NCI-H1436 (cell line): ENCODE measurements at regions not wholly inside any gene's neighbourhood (a gene's known extent, or its start where the extent isn't known, plus 50 kb on each side); places are given as distances from the start of the nearest gene placed in this dataset.

Experiments
- DNase-seq: peaks from one replicate; lab custom pipeline; 2025; lab: John Stamatoyannopoulos, UW

DNA sequence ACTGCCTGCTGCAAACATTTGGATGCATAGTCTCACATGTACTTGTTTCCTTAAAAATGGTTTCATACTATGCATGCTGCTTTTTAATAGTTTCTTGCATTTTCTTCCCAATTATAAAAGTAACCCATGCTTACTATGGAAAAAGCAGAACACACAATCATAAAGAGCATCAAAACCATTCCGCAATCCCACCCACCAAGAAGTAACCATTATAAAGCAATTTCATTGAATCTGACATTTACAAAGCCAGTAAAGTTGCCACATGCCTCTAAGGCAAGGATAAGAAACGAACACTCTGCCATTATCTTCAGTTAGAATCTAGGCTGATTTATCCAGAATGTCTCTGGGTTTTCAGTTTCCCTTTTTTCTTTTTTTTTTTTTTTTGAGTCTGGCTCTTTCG is 92.7 kb upstream of the OSMR start:
- DNase-seq = no peak

DNA sequence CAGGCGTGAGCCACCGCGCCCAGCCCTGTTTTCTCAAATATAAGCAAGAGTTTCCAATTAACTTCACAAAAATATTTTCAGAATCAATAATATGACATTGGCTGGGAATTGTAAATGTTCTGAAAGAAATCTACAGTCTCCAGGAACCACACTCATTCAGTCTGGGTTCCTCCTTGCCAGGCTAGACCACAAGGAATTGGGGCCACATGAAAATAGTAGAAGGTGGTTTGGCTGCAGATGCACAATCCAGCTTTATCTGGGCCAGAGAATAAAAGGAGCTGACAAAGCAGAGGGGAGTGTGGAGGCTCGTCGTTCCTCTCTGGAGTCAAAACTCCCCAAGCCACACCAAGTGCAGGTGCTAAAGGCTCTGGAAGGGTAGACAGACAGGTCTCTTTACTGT is 92.0 kb upstream of the OSMR start:
- DNase-seq = no peak

DNA sequence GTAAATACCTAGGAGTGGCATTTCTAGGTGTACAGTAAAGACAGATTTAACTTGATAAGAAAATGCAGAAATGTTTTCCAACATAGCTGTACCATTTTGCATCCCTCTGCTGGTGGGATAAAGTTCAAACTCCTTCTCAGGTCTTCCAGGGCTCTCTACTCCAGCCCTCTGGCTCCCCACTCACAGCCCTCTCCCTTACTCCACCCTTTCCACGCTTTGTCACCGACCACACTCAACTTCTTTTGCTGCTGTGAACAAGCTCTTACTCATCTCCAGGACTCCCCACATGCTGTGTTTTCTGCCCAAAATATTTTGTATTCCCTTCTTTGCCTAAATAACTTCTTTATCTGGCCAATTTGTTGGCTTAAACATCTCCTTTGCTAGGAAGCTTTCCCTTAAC is 90.6 kb upstream of the OSMR start:
- DNase-seq = no peak

DNA sequence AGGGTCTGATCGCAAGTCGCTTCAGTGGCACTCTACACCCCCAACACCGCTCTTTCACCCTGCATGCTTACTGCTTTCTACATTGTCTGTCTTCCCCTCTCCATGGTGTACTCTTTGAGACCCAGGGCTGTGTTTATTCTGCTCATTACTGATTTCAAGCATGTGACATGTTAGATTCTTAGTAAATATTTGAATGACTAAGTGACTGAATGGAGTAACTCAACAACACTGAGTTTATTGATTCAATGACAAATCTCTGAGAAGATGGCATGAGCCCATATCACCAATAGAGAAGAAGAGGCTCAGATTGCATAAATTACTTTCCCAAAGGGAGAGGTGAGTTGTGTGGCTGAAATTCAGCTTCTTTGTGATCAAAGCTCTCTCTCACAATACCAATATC is 89.7 kb upstream of the OSMR start:
- DNase-seq = no peak

DNA sequence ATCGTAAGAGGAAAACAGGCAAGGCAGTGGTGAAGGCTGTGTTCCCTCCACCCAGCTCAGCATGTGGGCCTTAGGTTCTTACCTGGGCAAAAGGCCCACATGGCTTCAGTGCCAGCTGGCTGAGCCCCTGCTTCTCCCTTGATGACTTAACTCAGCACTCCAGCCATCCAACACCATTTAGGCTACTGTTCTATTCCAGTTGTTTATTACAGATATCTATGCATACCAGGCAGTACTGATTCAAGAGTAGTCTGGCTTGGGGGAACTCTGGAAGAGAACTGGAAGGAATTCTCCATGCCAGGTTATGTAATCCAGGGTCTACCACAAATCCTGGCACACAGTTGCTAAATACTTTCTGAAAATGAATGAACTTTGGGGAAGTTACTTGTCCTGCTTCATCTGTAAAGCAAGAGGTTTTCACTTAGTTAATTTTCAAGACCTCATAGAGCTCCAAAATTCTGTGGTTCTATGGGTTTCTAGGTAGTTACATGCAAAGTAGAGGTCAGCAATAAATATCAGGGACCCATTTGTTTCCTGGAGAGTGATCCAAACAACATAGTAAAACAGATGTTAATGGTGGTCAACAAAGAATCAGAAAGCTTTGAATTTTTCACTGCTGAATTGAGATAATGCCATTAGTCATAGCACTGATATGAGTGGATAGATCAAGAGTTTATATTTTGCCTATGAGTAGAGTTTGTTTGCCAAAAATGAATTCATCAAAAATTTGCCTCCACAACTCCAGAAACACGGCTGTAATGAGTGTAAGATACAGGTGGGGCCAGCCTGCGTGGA is 88.2 kb upstream of the OSMR start:
- DNase-seq = no peak

DNA sequence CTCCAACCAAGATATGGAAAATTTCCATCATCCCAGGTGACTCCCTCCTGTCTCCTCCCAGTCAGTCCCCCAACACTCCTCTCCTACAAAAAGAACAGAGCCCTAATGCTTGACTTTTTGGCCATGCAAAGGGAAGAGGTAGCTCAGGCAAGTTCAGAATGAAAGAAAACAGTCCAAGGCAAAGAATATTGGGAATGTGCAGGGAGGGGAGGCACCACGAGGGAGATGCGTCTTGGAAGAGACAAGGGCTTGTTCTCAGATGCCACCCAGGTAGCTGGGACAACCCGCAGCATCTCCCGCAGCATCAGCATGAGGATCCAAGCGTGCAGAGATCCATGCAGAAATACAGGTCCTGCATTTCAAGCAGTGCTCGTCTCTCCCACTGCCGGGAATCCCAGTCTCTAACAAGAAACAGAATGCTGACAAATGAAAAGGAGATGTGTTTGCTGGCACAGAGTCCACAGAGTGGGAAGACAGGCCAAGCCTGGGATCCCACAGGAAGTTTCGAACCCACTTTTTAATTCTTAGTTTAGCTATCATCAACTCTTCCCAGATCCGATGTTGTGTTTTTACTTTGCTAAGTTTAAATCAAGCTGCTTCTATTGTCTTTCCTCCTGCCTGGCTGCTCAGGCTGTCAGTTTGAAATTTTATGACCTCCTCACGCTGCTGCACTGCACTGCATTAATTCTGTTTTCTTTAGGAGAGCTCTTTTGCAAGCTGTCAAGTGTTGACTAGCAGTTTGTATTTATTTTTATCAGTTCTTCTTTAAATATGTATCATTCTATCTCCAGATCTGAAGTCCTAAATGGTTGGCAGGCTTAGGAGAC is 86.8 kb upstream of the OSMR start:
- no peak for DNase-seq

DNA sequence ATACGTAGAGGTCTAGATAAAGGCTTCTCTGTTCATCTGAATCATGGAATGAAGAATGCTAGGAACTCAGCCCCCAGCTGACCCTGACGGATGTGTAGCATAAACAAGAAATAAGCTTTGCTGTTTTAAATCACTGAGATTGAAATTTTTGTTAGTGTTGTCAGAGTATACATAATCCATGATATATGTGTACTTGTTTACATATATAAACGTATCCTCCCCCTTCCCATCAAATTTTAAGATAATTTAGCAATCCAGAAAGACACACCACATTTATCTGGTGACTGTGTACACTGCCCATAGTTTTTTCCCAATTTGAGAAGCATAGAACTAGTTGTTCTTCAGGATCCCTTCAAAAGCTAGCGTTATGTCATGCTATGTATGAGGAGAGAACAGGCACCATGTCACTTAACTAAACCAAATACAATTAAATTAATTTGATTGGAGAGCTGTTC is 80.8 kb upstream of the OSMR start:
- no peak for DNase-seq

DNA sequence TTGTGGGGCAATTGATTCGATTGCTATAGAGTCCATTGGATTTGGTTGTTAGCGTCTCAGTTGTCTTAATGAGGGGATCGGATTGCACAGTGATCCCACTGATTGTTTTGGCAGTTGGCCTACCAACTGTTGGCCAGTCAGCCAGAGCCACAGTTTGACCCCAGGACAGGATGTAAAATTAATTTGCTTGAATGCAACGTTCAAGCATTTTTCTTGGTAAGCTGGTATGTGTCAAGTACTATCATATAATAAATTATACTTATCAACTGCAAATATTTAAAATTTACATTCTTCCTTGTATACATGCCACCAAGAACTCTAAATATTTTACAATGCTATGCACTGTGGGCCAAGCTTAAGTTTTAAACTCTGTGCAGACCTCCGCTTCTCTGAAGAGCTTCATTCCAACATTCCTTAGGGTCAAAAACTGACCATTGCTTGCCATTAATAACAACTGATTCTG is 80.4 kb upstream of the OSMR start:
- DNase-seq = no peak

DNA sequence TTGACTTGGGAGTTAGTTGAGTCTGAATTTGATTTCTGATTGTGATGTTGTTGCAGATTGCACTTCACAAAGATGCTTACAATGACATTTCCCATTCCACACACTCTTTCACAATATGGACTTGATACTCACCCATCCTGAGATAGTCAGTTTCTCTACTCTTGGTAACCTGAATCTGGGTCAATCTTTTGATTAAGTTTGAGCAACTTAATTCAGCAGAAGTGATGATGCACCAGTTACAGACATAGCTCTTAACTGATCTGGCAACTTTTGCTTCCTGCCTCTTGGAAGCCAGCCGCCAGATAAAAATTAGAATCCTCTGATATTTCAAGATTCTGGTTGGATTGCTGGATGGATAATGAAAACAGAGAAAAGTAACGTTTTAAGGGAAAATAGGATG is 79.7 kb upstream of the OSMR start:
- DNase-seq = no peak

DNA sequence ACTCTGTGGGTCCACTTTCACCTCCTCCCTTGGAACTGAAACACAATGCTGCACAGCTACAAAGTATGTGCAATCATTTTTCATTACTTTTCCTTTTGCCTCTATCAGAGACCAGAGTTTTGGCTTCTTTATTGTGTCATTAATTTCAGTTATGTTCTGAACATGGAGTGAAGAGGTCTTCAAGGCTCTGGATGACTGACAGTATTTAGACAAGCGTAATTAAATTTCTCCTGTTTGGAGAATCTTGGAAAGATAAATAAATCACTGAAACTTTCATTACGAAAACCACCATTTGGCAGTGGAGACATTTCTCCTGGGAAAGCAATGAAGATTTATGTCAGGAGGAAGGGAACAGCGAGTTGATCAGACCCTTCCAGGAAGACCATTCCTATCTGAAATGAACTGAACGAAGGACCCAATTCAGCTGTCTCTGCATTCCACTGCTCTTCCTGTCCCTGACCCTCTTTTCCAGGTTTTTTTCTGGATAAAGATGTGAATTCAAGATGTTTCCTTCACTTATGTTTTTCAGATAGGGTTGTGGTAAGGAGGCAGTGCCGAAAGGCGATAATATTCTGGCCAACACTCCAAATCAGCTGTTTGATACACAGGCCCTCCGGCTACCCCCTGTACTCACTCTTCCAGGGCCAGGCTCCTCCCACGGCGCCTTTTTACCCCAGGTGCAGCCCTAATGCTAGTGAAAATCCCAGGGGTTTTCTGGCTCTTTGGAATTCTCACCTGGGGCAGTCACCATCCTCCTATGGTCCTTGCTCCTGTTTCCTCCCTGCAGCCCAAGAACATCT is 77.2 kb upstream of the OSMR start:
- no peak for DNase-seq

DNA sequence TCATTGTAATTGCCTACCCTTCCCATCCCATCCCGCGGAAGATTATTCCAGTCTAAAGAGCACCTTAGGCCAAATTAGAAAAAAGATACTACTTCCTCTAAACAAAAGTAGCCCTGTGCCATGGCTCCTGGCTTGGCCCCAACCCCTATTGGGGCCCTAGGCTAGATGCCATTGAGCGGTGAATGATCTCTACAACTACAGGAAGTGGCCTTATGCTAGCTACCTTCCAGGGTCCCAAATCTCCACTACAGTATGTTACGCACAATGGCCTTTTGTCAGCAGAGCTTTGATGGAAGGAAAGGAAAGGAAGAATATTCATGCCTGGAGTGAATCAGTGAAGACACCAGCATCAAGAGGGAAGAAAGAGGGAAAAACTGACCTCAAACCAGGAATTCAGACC is 73.3 kb upstream of the OSMR start:
- no peak for DNase-seq

DNA sequence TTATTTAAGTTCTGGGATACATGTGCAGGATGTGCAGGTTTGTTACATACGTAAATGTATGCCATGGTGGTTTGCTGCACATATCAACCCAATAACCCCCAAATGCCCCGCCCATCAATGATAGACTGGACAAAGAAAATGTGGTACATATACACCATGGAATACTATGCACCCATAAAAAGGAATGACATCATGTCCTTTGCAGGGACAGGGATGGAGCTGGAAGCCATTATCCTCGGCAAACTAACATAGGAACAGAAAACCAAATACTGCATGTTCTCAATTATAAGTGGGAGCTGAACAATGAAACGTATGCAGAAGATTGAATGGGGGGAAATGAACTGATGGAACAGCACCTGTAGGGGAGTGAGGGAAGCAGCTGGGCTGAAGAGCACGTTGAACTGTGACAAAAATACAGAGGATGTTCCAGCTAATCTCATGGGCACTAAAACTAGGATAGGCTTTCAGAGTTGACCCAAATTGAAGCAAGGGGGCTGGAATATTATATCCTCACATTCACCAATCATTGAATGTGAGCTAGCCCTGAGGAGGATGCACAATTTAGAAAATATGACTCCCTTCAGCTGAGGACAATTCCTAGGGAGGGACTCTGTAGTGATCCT is 70.5 kb upstream of the OSMR start:
- no peak for DNase-seq

DNA sequence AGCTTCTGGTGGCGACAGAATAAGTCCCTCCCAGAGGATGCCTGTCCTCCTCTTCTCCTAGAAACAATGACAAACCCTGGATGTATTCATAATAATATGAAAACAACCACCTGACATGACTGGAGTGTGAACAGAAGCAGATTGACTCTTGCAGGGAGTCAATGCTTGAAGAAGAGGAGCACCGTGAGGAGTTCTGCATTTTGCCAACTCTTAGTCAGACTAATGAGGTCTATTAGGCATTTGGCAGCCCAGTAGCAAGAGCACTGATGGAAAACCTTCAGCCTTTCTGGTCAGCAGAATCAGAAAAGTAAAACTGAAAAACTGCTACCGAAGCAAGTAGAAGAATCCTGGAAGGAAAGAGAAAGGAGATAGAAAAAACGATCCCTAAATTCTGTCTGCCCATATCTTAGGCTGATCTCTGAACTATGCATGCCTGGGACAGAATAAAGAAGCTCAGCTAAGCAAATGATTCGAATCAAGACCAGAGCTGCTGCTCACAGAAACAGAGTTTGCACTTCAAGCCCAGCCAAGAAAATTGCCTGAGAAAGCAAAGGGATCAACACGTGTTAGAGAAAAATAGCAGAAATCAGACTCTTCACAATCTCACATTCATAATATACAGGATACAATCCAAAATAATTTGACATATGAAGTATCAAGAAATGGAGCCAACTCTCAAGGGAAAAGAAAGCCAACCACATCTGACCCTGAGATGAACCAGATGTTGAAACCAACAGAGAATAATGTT is 69.5 kb upstream of the OSMR start:
- no peak for DNase-seq

DNA sequence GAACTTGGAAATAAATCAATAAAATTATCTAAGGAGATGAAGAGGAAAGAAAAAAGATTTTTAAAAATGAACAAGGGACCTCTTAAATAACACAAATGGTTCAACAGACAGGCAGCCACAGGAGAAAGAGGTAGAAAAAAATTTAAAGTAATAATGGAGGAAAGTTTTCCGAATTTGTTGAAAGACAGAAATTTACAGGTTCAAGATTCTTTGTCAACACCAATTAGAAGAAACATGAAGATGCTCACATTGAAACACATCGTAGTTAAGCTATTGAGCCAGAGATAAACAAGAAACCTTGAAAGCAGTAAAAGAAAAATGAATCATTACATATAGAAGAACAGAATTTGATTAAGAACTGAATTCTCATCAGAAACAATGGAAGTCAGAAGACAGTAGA is 68.7 kb upstream of the OSMR start:
- no peak for DNase-seq

DNA sequence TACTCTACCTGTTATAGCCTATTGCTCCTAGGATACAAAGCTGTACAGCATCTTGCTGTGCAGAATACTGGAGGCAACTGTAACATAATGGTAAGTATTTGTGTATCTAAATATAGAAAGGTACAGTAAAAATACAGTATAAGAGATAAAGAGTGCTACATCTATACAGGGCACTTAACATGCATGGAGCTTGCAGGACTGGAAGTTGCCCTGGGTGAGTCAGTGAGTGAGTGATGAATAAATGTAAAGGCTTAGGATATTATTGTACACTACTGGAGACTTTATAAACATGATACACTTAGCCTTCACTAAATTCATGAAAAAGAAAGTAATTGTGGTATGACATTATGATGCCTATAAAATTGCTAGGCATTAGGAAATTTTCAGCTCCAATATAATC is 65.5 kb upstream of the OSMR start:
- no peak for DNase-seq

DNA sequence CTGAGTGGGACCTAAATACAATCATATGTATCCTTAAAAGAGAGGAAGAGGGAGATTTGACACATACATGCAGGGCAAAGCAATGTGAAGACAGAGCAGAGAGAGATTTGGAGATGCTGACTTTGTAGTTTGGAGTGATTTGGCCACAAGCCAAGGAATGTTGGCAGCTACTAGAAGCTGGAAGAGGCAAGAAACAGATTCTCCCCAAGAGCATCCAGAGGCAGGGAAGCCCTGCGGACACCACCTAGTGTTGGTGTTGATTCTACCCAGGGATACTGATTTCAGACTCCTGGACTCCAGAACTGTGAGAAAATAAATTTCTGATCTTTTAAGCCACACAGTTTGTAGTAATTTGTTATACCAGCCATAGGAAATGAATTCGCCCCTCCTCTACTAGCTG is 64.9 kb upstream of the OSMR start:
- DNase-seq = no peak

DNA sequence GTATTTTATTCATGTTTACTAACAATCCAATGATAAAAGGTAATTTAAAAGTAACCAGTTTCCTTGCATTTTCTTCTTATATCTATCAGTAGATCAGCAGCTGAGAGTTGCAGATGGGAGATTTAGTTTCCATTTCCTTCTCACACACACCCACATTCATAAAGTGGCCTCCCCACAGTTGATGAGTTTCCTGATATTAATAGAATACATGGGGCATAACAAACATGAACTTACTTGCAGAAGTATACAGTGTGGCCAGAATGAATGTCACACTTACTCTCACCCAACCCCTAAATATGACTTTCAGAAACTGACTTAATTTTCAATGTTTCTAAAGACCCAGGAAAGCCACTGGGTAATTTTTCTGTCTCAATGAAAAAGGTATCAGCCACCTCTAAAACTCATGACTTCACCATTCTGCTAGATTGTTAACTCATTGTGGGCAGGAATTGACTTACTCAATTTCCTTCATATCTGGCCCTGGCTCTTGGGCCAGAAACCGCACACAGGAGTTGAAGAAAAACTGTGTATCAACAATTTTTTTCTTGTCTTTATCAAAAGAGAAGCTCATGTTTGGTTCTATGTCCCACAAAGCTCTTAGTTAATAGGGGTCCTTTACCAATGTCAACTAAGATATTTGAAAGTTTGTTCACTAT is 63.5 kb upstream of the OSMR start:
- no peak for DNase-seq

DNA sequence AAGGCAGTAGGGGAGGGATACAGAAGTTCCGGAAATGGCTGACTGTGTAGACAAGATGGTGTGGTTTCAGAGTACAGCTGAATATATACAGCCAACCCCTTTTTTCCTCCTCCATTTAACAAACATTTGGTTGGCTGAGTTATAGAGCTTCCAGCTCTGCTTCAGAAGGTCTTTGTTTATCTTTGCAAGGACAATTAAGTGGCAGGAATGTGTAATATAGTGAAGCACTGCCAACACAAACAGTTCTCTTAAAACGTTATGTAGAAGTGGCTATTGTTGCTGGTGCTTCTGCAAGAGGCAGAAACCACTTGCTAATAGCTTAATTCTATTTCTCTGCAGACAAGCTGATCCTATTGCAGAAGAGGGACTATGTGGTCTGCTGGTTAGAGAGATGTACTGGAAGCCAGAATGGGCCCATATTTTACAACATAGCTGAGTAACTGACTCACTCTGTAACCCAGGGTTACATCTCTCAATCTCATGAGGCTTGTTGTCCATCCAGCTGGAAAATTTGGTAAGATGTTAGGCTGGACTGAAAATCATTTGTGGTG is 62.7 kb upstream of the OSMR start:
- peak; percentile 26 for DNase-seq

DNA sequence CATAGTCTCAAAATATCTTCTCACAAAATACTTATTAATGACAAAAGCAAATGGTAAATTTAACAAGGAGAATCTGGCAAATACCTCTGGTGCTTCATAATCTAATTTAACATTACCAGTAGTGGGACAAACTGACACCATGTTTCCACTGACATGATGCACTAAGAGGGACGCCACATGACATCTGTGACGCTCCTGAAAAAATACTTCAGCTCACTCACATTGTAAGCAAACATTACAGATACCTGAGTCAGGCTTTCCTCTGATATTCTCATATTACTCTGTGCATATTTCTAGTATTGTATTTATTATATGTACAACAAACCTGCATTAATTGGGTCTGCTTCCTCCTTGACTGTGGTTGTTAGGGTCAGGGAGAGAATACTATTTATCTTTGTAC is 56.7 kb upstream of the OSMR start:
- DNase-seq = no peak

DNA sequence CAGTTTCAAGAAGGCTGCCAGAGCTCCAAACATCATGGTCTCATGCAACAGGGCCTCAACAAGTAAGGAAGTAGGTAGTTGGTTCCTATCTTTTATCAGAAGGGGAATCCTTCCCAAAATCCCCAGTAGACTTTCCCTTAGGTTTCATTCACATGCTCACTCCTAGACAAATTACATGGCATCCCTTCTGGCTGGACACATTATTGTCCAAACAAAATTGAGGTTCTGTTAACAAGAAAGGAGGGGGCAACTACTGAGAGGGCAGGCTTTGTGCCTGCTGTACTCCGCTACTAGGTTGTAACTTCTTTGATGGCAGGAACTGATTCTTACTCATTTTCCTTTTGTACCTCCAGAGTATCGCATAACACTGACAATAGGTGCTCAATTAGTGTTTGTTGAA is 56.0 kb upstream of the OSMR start:
- no peak for DNase-seq

DNA sequence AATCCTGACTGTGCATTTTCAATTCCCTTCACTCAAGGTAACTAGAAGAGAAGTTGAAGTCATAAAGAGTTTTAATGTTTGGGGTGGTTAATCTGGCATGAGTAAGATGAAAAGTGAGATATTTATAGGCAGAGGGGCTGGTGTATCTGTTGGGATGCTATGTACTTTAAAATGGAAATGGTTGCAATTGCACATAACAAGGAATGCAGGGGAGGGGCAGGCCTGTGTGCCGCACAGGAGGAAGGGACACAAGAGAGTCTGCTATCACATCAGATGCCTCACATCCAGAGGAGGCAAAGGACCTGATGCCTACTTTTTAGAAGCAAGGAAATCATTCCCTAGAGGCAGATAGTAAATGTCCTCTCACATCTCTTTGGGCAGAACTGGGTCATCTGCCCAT is 55.5 kb upstream of the OSMR start:
- no peak for DNase-seq
